ENCODE measurements at regions not wholly inside any gene's neighbourhood (a gene's known extent, or its start where the extent isn't known, plus 50 kb on each side); places are given as distances from the start of the nearest gene placed in this dataset.

DNA sequence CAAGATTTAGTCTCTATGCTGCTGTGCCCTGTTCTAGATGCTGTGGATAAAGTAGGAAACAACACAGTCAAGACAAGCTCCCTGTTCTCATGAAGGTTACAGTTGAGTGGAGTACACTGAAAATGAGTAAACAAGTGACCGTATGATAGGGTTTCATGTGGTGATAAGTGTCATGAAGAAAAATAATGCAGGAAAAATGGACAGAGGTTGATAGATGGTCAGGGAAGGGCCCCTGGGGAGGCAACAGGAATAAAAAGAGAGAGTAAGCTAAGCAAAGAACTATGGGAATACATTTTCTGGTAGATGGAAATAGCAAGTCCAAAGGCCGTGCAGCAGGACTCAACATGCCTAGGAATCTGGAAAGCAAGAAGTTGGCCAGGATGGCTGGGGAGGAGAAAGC, 394.0 kb downstream of the DTHD1 start:
- Mint-ChIP-seq H3K4me1 (no peaks in the 10 kb centered on the region), H3K4me3 (no peak overlapping the region), H3K9me3 (no peaks in the 10 kb centered on the region), H3K36me3 (ENCODE audit: low read depth) (no peaks in the 10 kb centered on the region), H3K27me3 (no peaks in the 10 kb centered on the region), H3K27ac (no peak overlapping the region)
- intact Hi-C loops (cut with micrococcal nuclease) = no loop called here
- DNase-seq = no peak

DNA sequence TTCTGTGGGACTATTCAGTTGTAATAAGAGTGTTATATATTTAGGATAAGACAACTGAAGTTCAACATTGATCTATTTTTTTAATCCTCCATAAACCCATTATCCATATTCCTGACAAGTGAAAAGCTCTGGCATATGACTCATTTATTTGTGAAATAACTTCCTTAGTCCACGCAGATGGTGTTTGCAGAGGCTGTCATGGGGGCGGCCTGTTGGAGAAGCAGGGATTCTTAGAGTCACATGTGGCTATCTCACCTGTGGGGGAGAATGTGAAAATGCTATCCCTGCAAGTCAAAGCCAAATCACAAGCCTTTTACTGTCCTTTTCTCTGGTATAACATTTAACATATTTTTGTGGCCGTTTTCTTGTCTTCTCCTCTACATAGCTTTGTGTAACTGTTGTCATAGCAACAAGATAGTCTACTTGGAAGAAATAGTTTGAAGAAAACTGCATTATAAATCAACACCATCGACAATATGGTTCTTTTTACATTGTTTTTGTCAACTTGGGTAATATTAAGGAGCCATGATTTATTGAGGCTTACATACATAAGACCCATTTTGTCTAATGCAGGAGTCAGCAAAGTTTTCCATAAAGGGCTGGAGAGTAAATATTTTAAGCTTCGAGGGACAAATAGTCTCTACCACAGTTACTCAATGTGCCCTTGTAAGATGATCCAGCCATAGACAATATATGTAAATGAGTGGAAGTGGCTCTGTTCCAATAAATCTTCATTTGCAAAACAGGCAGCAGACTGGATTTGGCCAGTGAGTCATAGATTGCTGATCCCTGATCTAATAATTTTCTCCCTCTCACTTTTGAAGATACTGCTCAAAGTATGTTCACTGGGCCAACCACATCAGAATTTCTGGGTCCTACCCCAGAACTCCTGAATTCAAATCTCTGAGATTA, 395.0 kb downstream of the DTHD1 start:
- Mint-ChIP-seq H3K4me1 (no peaks in the 10 kb centered on the region), H3K4me3 (no peak overlapping the region), H3K36me3 (ENCODE audit: low read depth) (no peaks in the 10 kb centered on the region), H3K27me3 (no peaks in the 10 kb centered on the region), H3K9me3 (no peaks in the 10 kb centered on the region), H3K27ac (no peak overlapping the region)
- intact Hi-C loops (cut with micrococcal nuclease) = no loop called here
- DNase-seq = no peak

DNA sequence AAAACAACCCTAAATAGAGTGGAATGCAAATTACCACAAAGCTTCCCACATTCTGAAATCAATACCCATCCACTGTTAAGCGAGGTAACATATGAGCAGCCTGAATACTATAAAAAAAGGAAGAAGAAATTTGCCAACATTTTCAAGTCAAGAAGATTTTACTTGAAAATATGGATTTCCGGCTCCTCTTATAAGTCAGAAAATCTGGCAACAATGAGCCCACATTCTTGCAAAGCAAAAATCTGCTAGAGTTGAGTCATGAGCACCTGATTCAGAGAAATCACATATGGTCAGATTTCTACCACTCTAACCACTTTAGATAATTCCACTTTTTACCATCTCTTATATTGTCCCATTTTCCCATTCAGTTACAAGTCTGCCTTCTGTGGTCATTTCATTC, 395.7 kb downstream of the DTHD1 start:
- H3K9me3 Mint-ChIP-seq = no peaks in the 10 kb centered on the region
- H3K4me3 Mint-ChIP-seq = no peak overlapping the region
- no peaks in the 10 kb centered on the region for H3K4me1 Mint-ChIP-seq
- intact Hi-C loops (cut with micrococcal nuclease) = no loop called here
- no peak overlapping the region for H3K27ac Mint-ChIP-seq
- no peak for DNase-seq
- no peaks in the 10 kb centered on the region for H3K36me3 Mint-ChIP-seq (ENCODE audit: low read depth)
- no peaks in the 10 kb centered on the region for H3K27me3 Mint-ChIP-seq

DNA sequence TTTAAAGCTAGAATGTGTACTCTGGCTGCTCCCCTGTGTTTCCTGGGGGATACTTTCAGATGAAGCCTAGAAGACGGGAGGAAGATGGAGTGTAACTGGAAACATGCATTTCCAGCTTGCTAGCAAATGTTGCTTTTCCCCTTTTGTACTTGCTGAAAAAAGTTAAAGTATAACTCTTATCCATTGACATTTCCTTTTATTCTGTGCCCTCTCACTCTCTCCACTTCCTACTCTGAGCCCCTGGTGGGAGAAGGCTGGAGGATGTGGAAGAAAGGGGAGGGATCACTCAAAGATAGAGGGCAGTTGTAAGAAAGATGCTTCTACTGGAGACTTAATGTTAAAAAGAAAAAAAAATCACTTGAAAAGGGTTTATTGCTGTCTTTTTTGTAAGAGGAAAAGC, 396.5 kb downstream of the DTHD1 start:
- Mint-ChIP-seq H3K4me3 (no peak overlapping the region), H3K27me3 (no peaks in the 10 kb centered on the region), H3K27ac (no peak overlapping the region), H3K4me1 (no peaks in the 10 kb centered on the region), H3K9me3 (no peaks in the 10 kb centered on the region), H3K36me3 (ENCODE audit: low read depth) (no peaks in the 10 kb centered on the region)
- no peak for DNase-seq
- intact Hi-C loops (cut with micrococcal nuclease) = no loop called here

DNA sequence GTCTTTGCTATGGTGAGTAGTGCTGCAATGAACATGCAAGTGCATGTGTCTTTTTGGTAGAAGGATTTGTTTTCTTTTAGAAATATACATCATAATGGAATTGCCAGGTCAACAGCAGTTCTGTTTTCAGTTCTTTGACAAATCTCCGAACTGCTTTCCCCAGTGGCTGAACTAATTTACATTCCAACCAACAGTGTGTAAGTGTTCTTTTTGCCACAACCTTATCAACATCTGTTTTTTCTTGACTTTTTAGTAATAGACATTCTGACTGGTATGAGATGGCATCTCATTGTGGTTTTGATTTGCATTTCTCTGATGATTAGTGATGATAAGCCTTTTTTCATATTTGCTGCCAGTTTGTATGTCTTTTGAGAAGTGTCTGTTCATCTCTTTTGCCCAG, 406.3 kb downstream of the DTHD1 start:
- Mint-ChIP-seq H3K4me3 (no peak overlapping the region), H3K36me3 (ENCODE audit: low read depth) (no peaks in the 10 kb centered on the region), H3K9me3 (peaks cover 8% of the 10 kb centered on the region), H3K27ac (no peak overlapping the region), H3K27me3 (no peaks in the 10 kb centered on the region), H3K4me1 (no peaks in the 10 kb centered on the region)
- intact Hi-C loops (cut with micrococcal nuclease) = no loop called here
- no peak for DNase-seq

DNA sequence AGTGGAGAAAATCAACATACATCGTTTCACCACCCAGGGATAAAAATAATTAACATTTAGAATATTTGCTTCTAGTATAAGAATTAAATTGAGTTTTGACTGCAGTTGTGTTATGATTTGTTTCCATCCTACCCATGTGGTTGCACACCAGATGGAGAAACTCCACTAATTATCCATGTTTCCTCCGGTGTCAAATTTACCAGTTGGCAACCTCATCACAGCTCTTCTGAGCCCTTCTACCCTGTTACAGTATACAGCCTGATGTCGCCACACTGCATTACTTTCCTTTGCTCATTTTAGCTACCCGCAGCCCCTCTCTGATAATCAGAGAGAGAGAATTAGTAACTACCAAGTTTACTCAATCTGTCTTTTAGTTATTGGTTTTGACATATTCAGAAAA, 411.2 kb downstream of the DTHD1 start:
- H3K36me3 Mint-ChIP-seq (ENCODE audit: low read depth) = no peaks in the 10 kb centered on the region
- H3K27ac Mint-ChIP-seq = no peak overlapping the region
- H3K4me1 Mint-ChIP-seq = no peaks in the 10 kb centered on the region
- no peak overlapping the region for H3K4me3 Mint-ChIP-seq
- intact Hi-C loops (cut with micrococcal nuclease) = no loop called here
- no peak for DNase-seq
- no peaks in the 10 kb centered on the region for H3K27me3 Mint-ChIP-seq
- peaks cover 8% of the 10 kb centered on the region for H3K9me3 Mint-ChIP-seq

DNA sequence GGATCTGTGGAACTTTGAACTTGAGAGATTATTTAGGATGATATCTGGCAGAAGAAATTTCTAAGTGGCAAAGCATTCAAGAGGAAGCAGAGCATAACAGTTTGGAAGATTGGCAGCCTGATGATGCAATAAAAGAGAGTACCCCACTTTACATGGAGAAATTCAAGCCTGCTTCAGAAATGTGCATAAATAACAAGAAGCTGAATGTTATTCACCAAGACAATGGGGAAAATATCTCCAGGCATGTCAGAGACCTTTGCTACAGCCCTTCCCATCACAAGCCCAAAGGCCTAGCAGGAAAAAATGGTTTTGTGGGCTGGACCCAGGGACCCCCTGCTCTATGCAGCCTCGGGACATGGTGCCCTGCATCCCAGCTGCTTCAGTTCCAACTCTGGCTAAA, 420.8 kb downstream of the DTHD1 start:
- no peak for DNase-seq
- Mint-ChIP-seq H3K27me3 (no peaks in the 10 kb centered on the region), H3K4me3 (no peak overlapping the region), H3K4me1 (no peaks in the 10 kb centered on the region), H3K9me3 (no peaks in the 10 kb centered on the region), H3K27ac (no peak overlapping the region), H3K36me3 (ENCODE audit: low read depth) (no peaks in the 10 kb centered on the region)
- intact Hi-C loops (cut with micrococcal nuclease) = no loop called here

DNA sequence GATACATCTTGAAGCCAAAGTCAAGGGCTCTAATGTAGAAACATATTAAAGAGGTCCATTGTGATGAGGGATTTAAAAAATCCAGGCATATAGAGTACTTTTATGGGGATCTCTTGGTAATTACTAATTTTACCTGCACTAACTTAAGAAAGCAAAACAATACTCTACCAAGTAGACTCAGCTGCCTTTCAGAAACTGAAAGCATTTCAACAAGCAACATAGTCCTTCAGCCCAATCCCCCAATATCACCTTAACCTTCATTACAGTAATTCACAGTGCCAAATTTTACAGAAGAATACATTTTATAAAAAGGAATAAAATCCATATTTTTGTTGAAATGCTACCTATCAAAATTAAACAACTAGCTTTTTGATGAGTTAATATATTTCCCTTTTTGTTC, 422.9 kb downstream of the DTHD1 start:
- Mint-ChIP-seq H3K36me3 (ENCODE audit: low read depth) (no peaks in the 10 kb centered on the region), H3K4me3 (no peak overlapping the region), H3K27me3 (no peaks in the 10 kb centered on the region), H3K9me3 (no peaks in the 10 kb centered on the region), H3K27ac (no peak overlapping the region), H3K4me1 (no peaks in the 10 kb centered on the region)
- no peak for DNase-seq
- intact Hi-C loops (cut with micrococcal nuclease) = no loop called here

DNA sequence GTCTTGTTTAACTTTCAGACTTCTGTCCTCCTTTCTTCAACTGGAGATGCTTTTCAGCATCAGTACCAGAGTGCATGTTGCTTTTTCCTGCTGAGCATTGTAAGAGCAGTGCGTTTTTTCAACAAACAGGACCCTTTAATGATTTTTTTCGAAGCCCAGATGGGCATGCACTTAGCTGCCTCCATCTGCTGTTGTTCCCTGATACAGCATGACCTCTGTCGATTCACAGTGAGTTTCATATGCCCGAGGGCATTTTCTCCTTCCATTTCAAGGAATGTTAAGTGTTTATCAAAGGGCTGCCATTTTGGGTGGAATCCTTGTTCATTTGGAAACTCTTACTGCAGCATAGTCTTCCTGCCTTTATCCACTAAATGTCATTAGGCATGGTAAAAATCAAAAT, 428.6 kb downstream of the DTHD1 start:
- Mint-ChIP-seq H3K27me3 (no peaks in the 10 kb centered on the region), H3K9me3 (no peaks in the 10 kb centered on the region), H3K36me3 (ENCODE audit: low read depth) (no peaks in the 10 kb centered on the region), H3K27ac (no peak overlapping the region), H3K4me3 (no peak overlapping the region), H3K4me1 (no peaks in the 10 kb centered on the region)
- no peak for DNase-seq
- intact Hi-C loops (cut with micrococcal nuclease) = no loop called here

DNA sequence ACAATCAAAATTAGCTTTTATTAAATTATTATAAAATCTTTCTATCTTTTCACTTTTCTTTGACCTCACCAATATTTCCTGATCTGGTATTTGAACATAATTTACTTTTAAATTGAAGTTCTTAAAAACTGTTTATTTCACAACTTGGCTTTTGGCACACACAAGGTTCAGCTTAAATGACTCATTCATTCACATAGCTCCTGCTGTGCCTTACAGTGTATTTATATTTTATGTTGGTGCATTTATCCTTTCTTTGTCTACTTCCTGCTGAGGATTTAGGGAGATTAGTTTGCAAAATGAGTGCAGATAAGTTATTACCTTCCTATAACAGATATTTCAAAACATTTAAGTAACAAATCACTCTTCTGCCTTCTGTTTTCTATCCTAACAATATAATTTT, 430.6 kb downstream of the DTHD1 start:
- intact Hi-C loops (cut with micrococcal nuclease) = no loop called here
- H3K4me3 Mint-ChIP-seq = no peak overlapping the region
- no peak overlapping the region for H3K27ac Mint-ChIP-seq
- DNase-seq = no peak
- H3K27me3 Mint-ChIP-seq = no peaks in the 10 kb centered on the region
- no peaks in the 10 kb centered on the region for H3K36me3 Mint-ChIP-seq (ENCODE audit: low read depth)
- no peaks in the 10 kb centered on the region for H3K4me1 Mint-ChIP-seq
- H3K9me3 Mint-ChIP-seq = no peaks in the 10 kb centered on the region

DNA sequence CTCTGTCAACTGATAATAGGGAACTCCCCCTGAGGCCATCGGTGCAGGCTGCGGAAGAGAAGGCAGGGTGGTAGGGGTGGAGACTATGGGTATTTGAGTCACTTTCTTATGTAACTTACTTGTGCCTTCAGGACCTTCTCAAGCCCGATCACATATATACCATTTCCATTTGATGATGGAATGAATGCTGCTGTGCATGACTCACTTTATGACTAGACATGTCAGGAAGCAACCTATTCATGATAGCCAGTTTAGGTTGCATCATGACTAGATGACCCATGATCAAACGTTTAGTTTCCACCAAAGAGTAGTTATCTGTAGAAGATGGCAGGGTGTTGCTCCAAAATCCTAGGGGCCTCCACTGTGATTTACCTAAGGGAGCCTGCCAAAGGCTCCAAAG, 435.5 kb downstream of the DTHD1 start:
- no peaks in the 10 kb centered on the region for H3K27me3 Mint-ChIP-seq
- intact Hi-C loops (cut with micrococcal nuclease) = no loop called here
- no peak for DNase-seq
- no peak overlapping the region for H3K4me3 Mint-ChIP-seq
- no peaks in the 10 kb centered on the region for H3K9me3 Mint-ChIP-seq
- H3K4me1 Mint-ChIP-seq = no peaks in the 10 kb centered on the region
- no peak overlapping the region for H3K27ac Mint-ChIP-seq
- no peaks in the 10 kb centered on the region for H3K36me3 Mint-ChIP-seq (ENCODE audit: low read depth)

DNA sequence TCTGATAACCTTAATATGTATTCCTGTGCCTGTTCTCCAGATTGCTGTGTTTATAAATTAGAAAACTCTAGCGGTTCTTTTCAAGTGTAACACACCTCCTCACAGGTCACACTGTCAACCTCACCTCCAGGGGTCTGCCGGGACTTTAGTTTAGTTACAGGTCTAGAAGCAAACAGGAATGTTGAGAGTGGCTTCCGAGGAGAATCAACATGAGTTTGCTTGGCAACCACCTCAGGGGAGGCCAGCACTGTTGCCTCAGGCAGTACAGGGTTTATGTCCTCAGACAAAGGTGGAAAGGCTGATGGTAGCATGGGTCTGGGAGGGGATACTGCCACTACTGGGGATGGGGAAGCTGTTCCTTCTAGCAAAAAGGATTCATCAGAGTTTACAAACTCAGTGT, 438.0 kb downstream of the DTHD1 start:
- Mint-ChIP-seq H3K27ac (no peak overlapping the region), H3K9me3 (no peaks in the 10 kb centered on the region), H3K36me3 (ENCODE audit: low read depth) (no peaks in the 10 kb centered on the region), H3K4me1 (no peaks in the 10 kb centered on the region), H3K4me3 (no peak overlapping the region), H3K27me3 (no peaks in the 10 kb centered on the region)
- intact Hi-C loops (cut with micrococcal nuclease) = no loop called here
- DNase-seq = no peak

DNA sequence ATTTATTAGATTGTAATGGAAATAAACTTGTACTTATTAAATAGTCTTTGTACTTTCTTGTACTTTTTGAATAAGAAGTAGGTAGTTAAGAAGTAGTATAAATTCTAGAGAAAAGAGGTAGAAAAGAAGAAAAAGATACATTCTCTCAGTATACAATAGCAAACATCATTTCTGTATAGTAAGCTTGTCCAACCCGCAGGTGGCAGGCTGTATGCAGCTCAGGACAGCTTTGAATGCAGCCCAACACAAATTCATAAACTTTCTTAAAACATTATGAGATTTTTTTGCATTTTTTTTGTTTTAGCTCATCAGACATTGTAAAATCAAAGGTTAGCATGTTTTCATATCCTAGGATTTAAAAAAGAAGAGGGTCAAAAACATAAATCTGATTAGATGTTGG, 441.6 kb downstream of the DTHD1 start:
- Mint-ChIP-seq H3K4me1 (no peaks in the 10 kb centered on the region), H3K36me3 (ENCODE audit: low read depth) (no peaks in the 10 kb centered on the region), H3K27ac (no peak overlapping the region), H3K9me3 (no peaks in the 10 kb centered on the region), H3K4me3 (no peak overlapping the region), H3K27me3 (no peaks in the 10 kb centered on the region)
- no peak for DNase-seq
- intact Hi-C loops (cut with micrococcal nuclease) = no loop called here

DNA sequence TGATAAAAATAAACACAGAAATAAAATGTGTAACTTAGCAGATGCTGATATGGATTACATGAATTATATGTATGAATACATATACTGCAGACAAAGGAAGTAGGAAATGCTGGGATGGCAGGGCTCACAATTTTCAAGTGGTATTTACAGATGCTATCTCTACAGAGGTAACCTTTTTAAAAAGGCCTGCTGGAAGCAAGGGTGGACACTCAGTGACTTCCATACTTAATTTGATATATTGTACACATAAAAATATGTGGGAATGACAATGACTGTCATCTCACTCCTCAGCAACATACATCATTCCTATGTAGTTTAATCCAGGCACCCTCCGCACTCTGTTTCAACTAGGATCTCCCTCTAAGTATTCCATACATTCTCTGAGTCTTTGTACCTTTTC, 452.9 kb downstream of the DTHD1 start:
- no peak overlapping the region for H3K4me3 Mint-ChIP-seq
- H3K27me3 Mint-ChIP-seq = no peaks in the 10 kb centered on the region
- no peak overlapping the region for H3K27ac Mint-ChIP-seq
- DNase-seq = no peak
- intact Hi-C loops (cut with micrococcal nuclease) = no loop called here
- H3K9me3 Mint-ChIP-seq = no peaks in the 10 kb centered on the region
- H3K36me3 Mint-ChIP-seq (ENCODE audit: low read depth) = no peaks in the 10 kb centered on the region
- no peaks in the 10 kb centered on the region for H3K4me1 Mint-ChIP-seq

DNA sequence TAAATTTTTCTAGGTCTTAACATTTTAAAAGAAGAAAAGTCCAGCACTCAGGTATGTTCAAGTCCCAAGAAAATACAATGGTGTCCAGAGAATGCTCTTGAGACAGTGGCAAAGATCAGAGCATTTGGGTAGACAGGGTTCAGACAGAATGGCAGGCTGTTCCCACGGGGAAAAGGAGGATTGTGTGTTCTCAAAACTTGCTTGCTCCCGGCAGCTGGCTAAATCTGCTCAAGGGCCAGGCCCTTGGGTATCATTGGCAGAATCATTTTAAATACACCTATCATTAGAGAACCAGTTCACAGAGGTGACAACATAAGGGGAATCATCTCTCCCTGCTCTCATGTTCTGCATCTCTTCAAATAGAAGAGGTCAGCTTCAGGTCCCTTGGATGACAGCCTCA, 456.3 kb downstream of the DTHD1 start:
- no peak overlapping the region for H3K4me3 Mint-ChIP-seq
- no peak for DNase-seq
- H3K27ac Mint-ChIP-seq = no peak overlapping the region
- H3K4me1 Mint-ChIP-seq = no peaks in the 10 kb centered on the region
- no peaks in the 10 kb centered on the region for H3K36me3 Mint-ChIP-seq (ENCODE audit: low read depth)
- no peaks in the 10 kb centered on the region for H3K27me3 Mint-ChIP-seq
- no peaks in the 10 kb centered on the region for H3K9me3 Mint-ChIP-seq
- intact Hi-C loops (cut with micrococcal nuclease) = no loop called here
